ENCODE measurements at regions not wholly inside any gene's neighbourhood (a gene's known extent, or its start where the extent isn't known, plus 50 kb on each side); places are given as distances from the start of the nearest gene placed in this dataset.

GRCh38 chr20:1824181-1824580 is 71.0 kb upstream of the SIRPA start:
- H3K9ac ChIP-seq (ENCODE audit: low read length): no peak overlapping the region
- no peak overlapping the region for H3K27ac ChIP-seq (ENCODE audit: low read length)
- no peak overlapping the region for H3K4me2 ChIP-seq (ENCODE audit: low read length)
- H4K20me1 ChIP-seq (ENCODE audit: insufficient read depth, low read length): no peaks in the 10 kb centered on the region
- no peak for TF ChIP-seq EZH2phosphoT487 (IDR thresholded peaks at IDR 0.05; ENCODE audit: low read depth)
- no peak for TF ChIP-seq CTCF (IDR thresholded peaks at IDR 0.05; ENCODE audit: low read depth, low read length)
- peaks cover 21% of the 10 kb centered on the region for H3K36me3 ChIP-seq (replicated peaks; ENCODE audit: low read depth, low read length)
- H2AFZ ChIP-seq (ENCODE audit: low read depth, low read length): no peak overlapping the region
- 0 out of 2 replicates have a peak, but pooled peaks cover 4% of the 10 kb centered on the region for H3K27me3 ChIP-seq (ENCODE audit: low read depth, low read length)
- peaks cover 41% of the 10 kb centered on the region for H3K9me3 ChIP-seq (ENCODE audit: insufficient read depth, low read length)
- no peak overlapping the region for H3K4me3 ChIP-seq (ENCODE audit: low read length)
- peaks cover 24% of the 10 kb centered on the region for H3K4me1 ChIP-seq (ENCODE audit: low read length)
- no peaks in the 10 kb centered on the region for H3K79me2 ChIP-seq (ENCODE audit: low read length)

DNA sequence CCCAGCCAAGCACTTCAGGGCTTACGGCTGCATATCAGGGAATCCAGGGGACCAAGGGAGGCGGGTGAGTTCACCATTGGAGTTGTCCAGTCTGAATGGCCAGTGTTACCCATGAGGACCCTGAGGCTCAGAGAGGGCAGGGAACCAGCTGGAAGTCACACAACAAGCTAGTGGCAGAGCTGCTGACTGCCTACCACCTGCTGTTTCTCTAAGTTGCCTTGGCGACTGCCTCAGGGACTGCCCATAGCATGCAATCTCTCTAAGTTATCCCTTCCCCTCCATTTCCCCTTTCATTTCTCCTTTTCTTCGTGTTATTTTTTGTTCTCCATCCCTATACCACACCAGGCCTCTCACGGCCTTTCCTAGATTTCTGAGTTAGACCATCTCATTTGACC is 71.8 kb upstream of the SIRPA start:
- Histone ChIP-seq H3K36me3 (replicated peaks; ENCODE audit: low read depth, low read length) (peaks cover 21% of the 10 kb centered on the region), H3K9me3 (ENCODE audit: insufficient read depth, low read length) (peaks cover 41% of the 10 kb centered on the region), H3K9ac (ENCODE audit: low read length) (no peak overlapping the region), H3K27me3 (ENCODE audit: low read depth, low read length) (peaks cover 9% of the 10 kb centered on the region), H2AFZ (ENCODE audit: low read depth, low read length) (no peak overlapping the region), H3K4me2 (ENCODE audit: low read length) (no peak overlapping the region), H3K79me2 (ENCODE audit: low read length) (no peaks in the 10 kb centered on the region), H3K4me3 (ENCODE audit: low read length) (no peak overlapping the region), H3K27ac (ENCODE audit: low read length) (no peak overlapping the region), H4K20me1 (ENCODE audit: insufficient read depth, low read length) (no peaks in the 10 kb centered on the region), H3K4me1 (ENCODE audit: low read length) (peaks cover 26% of the 10 kb centered on the region)
- TF ChIP-seq EZH2phosphoT487 (IDR thresholded peaks at IDR 0.05; ENCODE audit: low read depth): no peak
- TF ChIP-seq CTCF (IDR thresholded peaks at IDR 0.05; ENCODE audit: low read depth, low read length): no peak

GRCh38 chr20:1822564-1823449 is 72.4 kb upstream of the SIRPA start:
- peaks cover 41% of the 10 kb centered on the region for H3K9me3 ChIP-seq (ENCODE audit: insufficient read depth, low read length)
- TF ChIP-seq CTCF (IDR thresholded peaks at IDR 0.05; ENCODE audit: low read depth, low read length) (no peak), EZH2phosphoT487 (IDR thresholded peaks at IDR 0.05; ENCODE audit: low read depth) (no peak)

DNA sequence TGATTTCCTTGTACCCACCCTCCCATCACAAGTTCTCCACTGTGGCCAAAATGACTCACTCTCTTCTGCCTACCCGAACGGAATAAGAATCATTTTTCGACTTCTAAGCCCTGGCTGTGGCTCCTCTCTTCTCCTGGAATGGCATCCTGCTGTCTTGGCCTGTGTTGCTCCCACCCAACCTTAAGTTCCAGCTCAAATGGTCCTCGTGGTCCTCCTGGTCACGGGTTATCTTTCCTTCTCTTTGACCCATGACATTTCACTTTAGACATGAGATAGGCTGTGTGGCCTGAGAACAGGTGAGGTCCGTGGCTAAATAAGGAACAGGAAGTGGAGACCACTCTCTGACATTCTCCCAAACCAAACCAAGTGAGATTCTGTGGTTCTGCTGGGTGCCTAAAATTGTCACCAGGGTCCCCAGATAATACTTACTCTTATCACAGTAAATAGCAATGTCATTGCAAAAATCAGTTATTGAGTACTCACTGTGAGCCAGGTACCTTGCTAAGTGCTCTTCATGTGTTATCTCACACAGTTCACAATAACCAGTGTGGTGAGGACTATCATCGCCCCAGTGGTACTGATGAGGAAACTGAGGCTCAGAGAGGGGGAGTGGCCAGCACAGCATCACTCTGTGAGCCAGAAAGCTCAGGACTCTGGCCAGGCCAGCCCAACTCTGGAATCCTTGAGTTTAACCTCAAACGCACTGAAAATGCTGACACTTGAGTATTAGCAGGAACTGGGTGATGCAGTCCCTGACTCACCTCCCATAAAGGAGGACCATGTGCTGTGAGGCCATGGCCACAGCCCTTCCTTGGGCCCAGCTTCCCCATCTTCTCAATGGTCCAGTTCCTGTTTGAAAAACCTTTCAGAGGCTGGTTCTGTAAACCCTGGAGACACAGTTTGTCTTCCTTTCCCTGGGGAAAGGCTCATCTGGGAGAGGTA is 74.8 kb upstream of the SIRPA start:
- H3K4me1 ChIP-seq (ENCODE audit: low read length): peaks cover 28% of the 10 kb centered on the region
- H3K36me3 ChIP-seq (replicated peaks; ENCODE audit: low read depth, low read length): peaks cover 21% of the 10 kb centered on the region
- H4K20me1 ChIP-seq (ENCODE audit: insufficient read depth, low read length): no peaks in the 10 kb centered on the region
- TF ChIP-seq EZH2phosphoT487 (IDR thresholded peaks at IDR 0.05; ENCODE audit: low read depth): no peak
- TF ChIP-seq CTCF (IDR thresholded peaks at IDR 0.05; ENCODE audit: low read depth, low read length): no peak
- no peak overlapping the region for H3K27ac ChIP-seq (ENCODE audit: low read length)
- no peak overlapping the region for H2AFZ ChIP-seq (ENCODE audit: low read depth, low read length)
- peaks cover 41% of the 10 kb centered on the region for H3K9me3 ChIP-seq (ENCODE audit: insufficient read depth, low read length)
- no peaks in the 10 kb centered on the region for H3K79me2 ChIP-seq (ENCODE audit: low read length)
- peaks cover 34% of the 10 kb centered on the region for H3K27me3 ChIP-seq (ENCODE audit: low read depth, low read length)
- H3K4me3 ChIP-seq (ENCODE audit: low read length): no peak overlapping the region
- no peak overlapping the region for H3K4me2 ChIP-seq (ENCODE audit: low read length)
- H3K9ac ChIP-seq (ENCODE audit: low read length): no peak overlapping the region

More at GRCh38 chr20:1822564-1823449, 72.4 kb upstream of the SIRPA start:
- Histone ChIP-seq H3K36me3 (replicated peaks; ENCODE audit: low read depth, low read length) (peaks cover 21% of the 10 kb centered on the region), H3K79me2 (ENCODE audit: low read length) (no peaks in the 10 kb centered on the region), H3K9ac (ENCODE audit: low read length) (no peak overlapping the region), H3K4me1 (ENCODE audit: low read length) (peaks cover 27% of the 10 kb centered on the region), H4K20me1 (ENCODE audit: insufficient read depth, low read length) (no peaks in the 10 kb centered on the region), H3K27ac (ENCODE audit: low read length) (no peak overlapping the region), H3K4me2 (ENCODE audit: low read length) (no peak overlapping the region), H2AFZ (ENCODE audit: low read depth, low read length) (no peak overlapping the region), H3K27me3 (ENCODE audit: low read depth, low read length) (peaks cover 12% of the 10 kb centered on the region), H3K4me3 (ENCODE audit: low read length) (no peak overlapping the region)
